ENCODE measurements at regions not wholly inside any gene's neighbourhood (a gene's known extent, or its start where the extent isn't known, plus 50 kb on each side); places are given as distances from the start of the nearest gene placed in this dataset.

DNA sequence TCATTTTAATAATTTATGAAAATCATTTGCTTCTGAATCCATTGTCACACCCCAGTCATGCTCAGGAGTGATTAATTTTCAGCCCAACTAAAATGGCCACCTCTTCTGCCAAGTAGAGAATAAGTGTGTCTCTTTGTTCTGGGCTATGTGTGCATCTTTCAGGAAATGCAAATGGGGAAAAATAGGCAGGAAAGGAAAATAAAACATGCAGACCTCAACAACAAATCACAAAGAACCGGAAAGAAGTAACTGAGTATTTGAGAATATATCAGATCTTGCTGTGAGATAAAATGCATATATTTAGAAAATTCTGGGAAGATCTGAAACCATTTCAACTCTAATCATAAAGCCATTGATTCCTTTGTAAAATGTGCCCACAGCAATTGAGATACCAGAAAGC is 763.9 kb downstream of the GALC start:
- no peak for TF ChIP-seq POLR2A (IDR thresholded peaks at IDR 0.05; ENCODE audit: low read depth, low read length)
- no peak for TF ChIP-seq NR2F1 (conservative IDR thresholded peaks at IDR 0.05)
- TF ChIP-seq EZH2 (IDR thresholded peaks at IDR 0.05; ENCODE audit: borderline replicate concordance, control insufficient read depth, low read depth, low read length): no peak
- TF ChIP-seq, protein P1, sequence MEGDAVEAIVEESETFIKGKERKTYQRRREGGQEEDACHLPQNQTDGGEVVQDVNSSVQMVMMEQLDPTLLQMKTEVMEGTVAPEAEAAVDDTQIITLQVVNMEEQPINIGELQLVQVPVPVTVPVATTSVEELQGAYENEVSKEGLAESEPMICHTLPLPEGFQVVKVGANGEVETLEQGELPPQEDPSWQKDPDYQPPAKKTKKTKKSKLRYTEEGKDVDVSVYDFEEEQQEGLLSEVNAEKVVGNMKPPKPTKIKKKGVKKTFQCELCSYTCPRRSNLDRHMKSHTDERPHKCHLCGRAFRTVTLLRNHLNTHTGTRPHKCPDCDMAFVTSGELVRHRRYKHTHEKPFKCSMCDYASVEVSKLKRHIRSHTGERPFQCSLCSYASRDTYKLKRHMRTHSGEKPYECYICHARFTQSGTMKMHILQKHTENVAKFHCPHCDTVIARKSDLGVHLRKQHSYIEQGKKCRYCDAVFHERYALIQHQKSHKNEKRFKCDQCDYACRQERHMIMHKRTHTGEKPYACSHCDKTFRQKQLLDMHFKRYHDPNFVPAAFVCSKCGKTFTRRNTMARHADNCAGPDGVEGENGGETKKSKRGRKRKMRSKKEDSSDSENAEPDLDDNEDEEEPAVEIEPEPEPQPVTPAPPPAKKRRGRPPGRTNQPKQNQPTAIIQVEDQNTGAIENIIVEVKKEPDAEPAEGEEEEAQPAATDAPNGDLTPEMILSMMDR (IDR thresholded peaks at IDR 0.05 in 2 of 3, conservative IDR thresholded peaks at IDR 0.05 in 1 of 3; ENCODE audit: control insufficient read depth in 2 of 3, extremely low read depth in 1 of 3, insufficient read depth in 1 of 3, low read depth in 3 of 3, low read length in 3 of 3): no peak
- TF ChIP-seq, protein P2, sequence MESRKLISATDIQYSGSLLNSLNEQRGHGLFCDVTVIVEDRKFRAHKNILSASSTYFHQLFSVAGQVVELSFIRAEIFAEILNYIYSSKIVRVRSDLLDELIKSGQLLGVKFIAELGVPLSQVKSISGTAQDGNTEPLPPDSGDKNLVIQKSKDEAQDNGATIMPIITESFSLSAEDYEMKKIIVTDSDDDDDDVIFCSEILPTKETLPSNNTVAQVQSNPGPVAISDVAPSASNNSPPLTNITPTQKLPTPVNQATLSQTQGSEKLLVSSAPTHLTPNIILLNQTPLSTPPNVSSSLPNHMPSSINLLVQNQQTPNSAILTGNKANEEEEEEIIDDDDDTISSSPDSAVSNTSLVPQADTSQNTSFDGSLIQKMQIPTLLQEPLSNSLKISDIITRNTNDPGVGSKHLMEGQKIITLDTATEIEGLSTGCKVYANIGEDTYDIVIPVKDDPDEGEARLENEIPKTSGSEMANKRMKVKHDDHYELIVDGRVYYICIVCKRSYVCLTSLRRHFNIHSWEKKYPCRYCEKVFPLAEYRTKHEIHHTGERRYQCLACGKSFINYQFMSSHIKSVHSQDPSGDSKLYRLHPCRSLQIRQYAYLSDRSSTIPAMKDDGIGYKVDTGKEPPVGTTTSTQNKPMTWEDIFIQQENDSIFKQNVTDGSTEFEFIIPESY (IDR thresholded peaks at IDR 0.05): no peak
- no peak for TF ChIP-seq NBN (IDR thresholded peaks at IDR 0.05)
- TF ChIP-seq, protein P3, sequence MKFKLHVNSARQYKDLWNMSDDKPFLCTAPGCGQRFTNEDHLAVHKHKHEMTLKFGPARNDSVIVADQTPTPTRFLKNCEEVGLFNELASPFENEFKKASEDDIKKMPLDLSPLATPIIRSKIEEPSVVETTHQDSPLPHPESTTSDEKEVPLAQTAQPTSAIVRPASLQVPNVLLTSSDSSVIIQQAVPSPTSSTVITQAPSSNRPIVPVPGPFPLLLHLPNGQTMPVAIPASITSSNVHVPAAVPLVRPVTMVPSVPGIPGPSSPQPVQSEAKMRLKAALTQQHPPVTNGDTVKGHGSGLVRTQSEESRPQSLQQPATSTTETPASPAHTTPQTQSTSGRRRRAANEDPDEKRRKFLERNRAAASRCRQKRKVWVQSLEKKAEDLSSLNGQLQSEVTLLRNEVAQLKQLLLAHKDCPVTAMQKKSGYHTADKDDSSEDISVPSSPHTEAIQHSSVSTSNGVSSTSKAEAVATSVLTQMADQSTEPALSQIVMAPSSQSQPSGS (IDR thresholded peaks at IDR 0.05; ENCODE audit: low read length): no peak
- TF ChIP-seq YY1 (IDR thresholded peaks at IDR 0.05; ENCODE audit: low read depth, low read length): no peak
